Skin epidermis (tissue), 12 donors: ENCODE measurements at regions not wholly inside any gene's neighbourhood (a gene's known extent, or its start where the extent isn't known, plus 50 kb on each side); places are given as distances from the start of the nearest gene placed in this dataset.

Experiments used
- H3K27ac ChIP-seq, 21 experiments: fragments of 200-600 bp; sonication (generic) in 11 of 21; one replicate each; pipeline ENCODE4 v1.5.0; 2020; ENCODE audit warnings: mild to moderate bottlenecking in 3 of 21, inconsistent platforms in 2 of 21, moderate library complexity in 2 of 21
- H3K4me3 ChIP-seq, 7 experiments: fragments of 200-600 bp; sonication (generic) in 2 of 7; one replicate each; pipeline ENCODE4 v1.5.0; 2020; ENCODE audit warnings: inconsistent platforms in 2 of 7, mild to moderate bottlenecking in 2 of 7, moderate library complexity in 1 of 7

- no peak overlapping the region for H3K27ac ChIP-seq
- no peak overlapping the region for H3K4me3 ChIP-seq
These were observed 546.4 kb downstream of the MED13L start for GRCh38 chr12:115730975-115731541.

- Histone ChIP-seq H3K27ac (no peak overlapping the region), H3K4me3 (no peak overlapping the region)
These were observed 550.8 kb downstream of the MED13L start for GRCh38 chr12:115726691-115727090.

- Histone ChIP-seq H3K27ac (no peak overlapping the region), H3K4me3 (no peak overlapping the region)
These were observed 555.3 kb downstream of the MED13L start for GRCh38 chr12:115722181-115722580.

GRCh38 chr12:115716551-115716950 is 560.9 kb downstream of the MED13L start:
- Histone ChIP-seq H3K4me3 (no peak overlapping the region), H3K27ac (no peak overlapping the region)

GRCh38 chr12:115712676-115713075 is 564.8 kb downstream of the MED13L start:
- H3K4me3 ChIP-seq = no peak overlapping the region
- H3K27ac ChIP-seq = no peak overlapping the region

GRCh38 chr12:115710104-115710564 is 567.4 kb downstream of the MED13L start:
- Histone ChIP-seq H3K4me3 (no peak overlapping the region), H3K27ac (no peak overlapping the region)

- H3K27ac ChIP-seq = no peak overlapping the region
These were observed 567.9 kb downstream of the MED13L start for GRCh38 chr12:115709540-115710011.

GRCh38 chr12:115708801-115709200 is 568.7 kb downstream of the MED13L start:
- Histone ChIP-seq H3K27ac (no peak overlapping the region), H3K4me3 (no peak overlapping the region)

More at GRCh38 chr12:115709540-115710011, 567.9 kb downstream of the MED13L start:
- no peak overlapping the region for H3K4me3 ChIP-seq

GRCh38 chr12:115700896-115701465 is 576.5 kb downstream of the MED13L start:
- H3K27ac ChIP-seq = no peak overlapping the region
- H3K4me3 ChIP-seq = no peak overlapping the region

GRCh38 chr12:115700081-115700480 is 577.4 kb downstream of the MED13L start:
- no peak overlapping the region for H3K27ac ChIP-seq
- no peak overlapping the region for H3K4me3 ChIP-seq

GRCh38 chr12:115698257-115698656 is 579.2 kb downstream of the MED13L start:
- Histone ChIP-seq H3K27ac (no peak overlapping the region), H3K4me3 (no peak overlapping the region)

GRCh38 chr12:115697340-115697739 is 580.2 kb downstream of the MED13L start:
- Histone ChIP-seq H3K27ac (no peak overlapping the region), H3K4me3 (no peak overlapping the region)

- Histone ChIP-seq H3K4me3 (no peak overlapping the region), H3K27ac (no peak overlapping the region)
These were observed 582.9 kb downstream of the MED13L start for GRCh38 chr12:115694564-115694963.

- Histone ChIP-seq H3K4me3 (no peak overlapping the region), H3K27ac (no peak overlapping the region)
These were observed 583.5 kb downstream of the MED13L start for GRCh38 chr12:115693970-115694369.

- Histone ChIP-seq H3K27ac (no peak overlapping the region), H3K4me3 (no peak overlapping the region)
These were observed 586.4 kb downstream of the MED13L start for GRCh38 chr12:115691123-115691522.

- H3K27ac ChIP-seq = no peak overlapping the region
- H3K4me3 ChIP-seq = no peak overlapping the region
These were observed 590.4 kb downstream of the MED13L start for GRCh38 chr12:115687094-115687493.

- no peak overlapping the region for H3K27ac ChIP-seq
- H3K4me3 ChIP-seq = no peak overlapping the region
These were observed 594.2 kb downstream of the MED13L start for GRCh38 chr12:115683240-115683780.

- no peak overlapping the region for H3K27ac ChIP-seq
- H3K4me3 ChIP-seq = no peak overlapping the region
These were observed 596.5 kb downstream of the MED13L start for GRCh38 chr12:115680967-115681366.

GRCh38 chr12:115672506-115673080 is 604.9 kb downstream of the MED13L start:
- Histone ChIP-seq H3K4me3 (no peak overlapping the region), H3K27ac (no peak overlapping the region)

GRCh38 chr12:115672086-115672485 is 605.4 kb downstream of the MED13L start:
- no peak overlapping the region for H3K27ac ChIP-seq
- no peak overlapping the region for H3K4me3 ChIP-seq

- Histone ChIP-seq H3K4me3 (no peak overlapping the region), H3K27ac (no peak overlapping the region)
These were observed 606.6 kb downstream of the MED13L start for GRCh38 chr12:115670869-115671268.
